NCI-H2196 treated with DMSO at 0.1 percent for 48 hours (cell line): ENCODE measurements at regions not wholly inside any gene's neighbourhood (a gene's known extent, or its start where the extent isn't known, plus 50 kb on each side); places are given as distances from the start of the nearest gene placed in this dataset.
"Not testable (repeated sequence)": the region's sequence is repeated elsewhere in the genome, so short reads cannot be mapped to it uniquely, and the experiment has no call there.

Source experiments
- DNase-seq: peaks from one replicate; lab custom pipeline; 2025; ENCODE audit not compliant: unreplicated experiment; lab: John Stamatoyannopoulos, UW

- DNase-seq = not testable (repeated sequence)
Measured at GRCh38 chr1:222470252-222470805, 77.6 kb downstream of the HHIPL2 start.

DNA sequence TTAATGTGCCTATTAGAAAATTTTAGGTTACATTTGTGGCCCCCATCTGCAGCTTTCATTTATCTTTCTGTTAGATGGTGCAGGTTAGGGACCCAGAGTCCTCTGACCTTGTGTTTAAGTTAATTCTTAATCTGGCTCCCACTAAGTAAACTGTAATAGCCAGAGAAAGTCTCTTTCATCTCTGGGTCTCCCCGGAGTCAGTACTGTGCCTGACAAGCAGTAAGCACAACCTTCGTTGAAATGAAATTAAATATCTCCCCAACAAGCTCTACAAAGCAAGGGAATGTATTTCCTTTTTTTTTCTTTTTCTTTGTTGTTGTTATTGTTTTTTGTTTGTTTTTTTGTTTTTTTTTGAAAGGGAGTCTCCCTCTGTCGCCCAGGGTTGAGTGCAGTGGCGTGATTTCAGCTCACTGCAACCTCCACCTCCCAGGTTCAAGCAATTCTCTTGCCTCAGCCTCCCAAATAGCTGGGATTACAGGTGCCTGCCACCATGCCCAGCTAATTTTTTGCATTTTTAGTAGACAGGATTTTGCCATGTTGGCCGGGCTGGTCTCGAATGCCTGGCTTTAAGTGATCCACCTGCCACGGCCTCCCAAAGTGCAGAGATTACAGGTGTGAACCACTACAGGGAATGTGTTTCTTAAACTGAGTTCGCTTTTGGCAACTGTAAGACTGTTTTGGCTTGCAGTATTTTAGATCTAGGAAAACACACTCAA is 81.6 kb downstream of the HHIPL2 start:
- no peak for DNase-seq

- peak; percentile 75 for DNase-seq
Measured at GRCh38 chr1:222465211-222466041, 82.5 kb downstream of the HHIPL2 start.

DNA sequence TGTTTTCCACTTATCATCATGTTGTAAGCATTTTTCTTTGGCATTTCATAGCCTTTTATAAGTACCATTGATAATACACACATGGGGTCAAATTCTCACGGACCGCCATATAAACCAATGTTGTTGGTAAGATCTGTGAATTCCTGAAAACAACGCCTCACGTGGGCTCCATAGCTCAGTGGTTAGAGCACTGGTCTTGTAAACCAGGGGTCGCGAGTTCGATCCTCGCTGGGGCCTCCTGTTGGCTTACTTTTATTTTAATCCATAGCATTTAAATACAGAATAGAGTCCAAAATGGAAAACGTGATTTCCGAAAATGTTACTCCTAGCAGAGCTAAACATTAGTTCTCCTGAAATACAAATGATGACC is 83.1 kb downstream of the HHIPL2 start:
- no peak for DNase-seq

- no peak for DNase-seq
Measured at GRCh38 chr1:222463059-222463730, 84.7 kb downstream of the HHIPL2 start.

- DNase-seq = no peak
Measured at GRCh38 chr1:222462601-222463000, 85.3 kb downstream of the HHIPL2 start.

DNA sequence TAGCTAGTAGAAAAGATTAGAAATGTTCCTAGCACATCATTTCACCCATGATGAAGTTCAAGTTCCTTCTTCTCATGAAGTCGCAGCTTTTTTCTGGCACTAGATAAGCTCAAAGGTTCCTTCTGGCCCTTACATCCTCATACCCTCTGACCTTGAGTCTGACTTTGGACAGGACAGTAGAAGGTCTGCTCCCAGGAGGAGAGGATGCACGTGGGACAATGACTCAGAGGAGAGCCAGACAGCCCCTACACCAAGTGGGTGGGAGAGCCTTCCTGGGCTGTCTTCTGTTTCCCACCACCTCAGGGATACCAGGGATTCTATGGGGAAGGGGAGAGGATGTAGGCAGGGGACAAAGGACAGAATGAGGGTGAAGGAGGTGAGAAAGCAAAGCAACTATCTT is 86.0 kb downstream of the HHIPL2 start:
- no peak for DNase-seq

DNA sequence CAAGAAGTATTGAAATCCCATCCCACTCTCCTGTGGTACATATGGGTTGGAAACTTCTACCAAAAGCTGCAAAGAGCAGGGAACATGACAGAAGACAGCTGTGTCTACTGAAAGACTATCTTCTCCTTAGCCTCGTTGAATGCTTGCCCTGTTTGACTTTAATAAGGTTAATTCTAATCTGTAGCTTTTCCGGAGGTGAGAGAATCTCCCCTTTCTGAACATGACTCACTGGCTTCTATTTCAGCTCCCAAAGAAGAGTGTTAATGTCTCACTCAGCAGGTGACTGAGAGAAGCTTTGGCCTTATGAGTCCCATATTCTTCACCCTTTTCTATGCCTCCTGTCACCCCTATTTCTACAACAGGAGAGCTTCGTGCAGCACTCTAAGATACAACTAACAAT is 88.3 kb downstream of the HHIPL2 start:
- DNase-seq = no peak

DNA sequence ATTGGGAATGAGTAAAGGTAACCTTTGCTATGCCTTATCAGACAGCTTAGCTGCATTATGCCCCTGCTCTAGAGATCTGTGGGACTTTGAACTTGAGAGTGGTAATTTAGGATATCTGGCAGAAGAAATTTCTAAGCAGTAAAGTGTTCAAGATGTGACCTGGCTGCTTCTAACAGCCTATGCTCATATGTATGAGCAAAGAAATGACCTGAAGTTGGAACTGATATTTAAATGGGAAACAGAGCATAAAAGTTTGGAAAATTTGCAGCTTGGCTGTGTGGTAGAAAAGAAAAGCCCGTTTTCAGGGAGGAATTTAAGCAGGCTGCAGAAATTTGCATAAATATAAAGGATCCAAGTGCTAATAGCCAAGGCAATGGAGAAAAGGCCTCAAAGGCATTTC is 90.4 kb downstream of the HHIPL2 start:
- no peak for DNase-seq

- DNase-seq = no peak
Measured at GRCh38 chr1:222457084-222457483, 90.8 kb downstream of the HHIPL2 start.

DNA sequence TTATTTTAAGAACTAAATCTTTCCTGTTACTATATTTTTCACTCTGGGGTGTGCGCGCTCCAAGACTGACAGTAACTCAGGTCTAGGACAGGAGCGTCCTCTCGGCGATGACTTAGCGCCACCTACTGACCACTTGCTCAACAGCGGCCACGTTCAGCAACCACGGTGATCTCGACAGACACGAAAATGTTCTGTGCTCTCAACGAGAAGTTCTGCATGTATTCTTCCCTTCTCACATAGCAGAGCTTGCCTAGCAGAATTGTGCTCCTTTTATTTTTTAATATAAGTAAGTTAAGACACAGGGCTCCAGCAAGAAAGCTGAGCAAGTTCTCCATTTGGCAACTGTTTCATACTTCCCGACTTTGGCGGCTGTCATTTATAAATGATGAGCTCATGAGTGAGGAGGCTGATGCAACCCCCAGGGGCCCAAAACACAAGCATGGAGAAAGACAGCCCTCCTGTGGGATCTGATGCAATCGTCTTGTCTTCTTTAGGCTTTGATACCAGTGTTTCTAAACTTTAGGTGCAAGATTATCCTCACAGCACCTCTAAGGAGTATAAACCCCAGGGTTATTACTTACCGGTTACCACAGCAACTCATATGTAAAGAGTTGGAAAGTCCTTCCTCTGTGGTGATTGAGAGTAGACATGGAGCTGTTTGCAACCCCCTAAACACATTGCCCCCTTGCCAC is 92.6 kb downstream of the HHIPL2 start:
- DNase-seq = peak; percentile 31

GRCh38 chr1:222454782-222455181 is 93.1 kb downstream of the HHIPL2 start:
- no peak for DNase-seq

DNA sequence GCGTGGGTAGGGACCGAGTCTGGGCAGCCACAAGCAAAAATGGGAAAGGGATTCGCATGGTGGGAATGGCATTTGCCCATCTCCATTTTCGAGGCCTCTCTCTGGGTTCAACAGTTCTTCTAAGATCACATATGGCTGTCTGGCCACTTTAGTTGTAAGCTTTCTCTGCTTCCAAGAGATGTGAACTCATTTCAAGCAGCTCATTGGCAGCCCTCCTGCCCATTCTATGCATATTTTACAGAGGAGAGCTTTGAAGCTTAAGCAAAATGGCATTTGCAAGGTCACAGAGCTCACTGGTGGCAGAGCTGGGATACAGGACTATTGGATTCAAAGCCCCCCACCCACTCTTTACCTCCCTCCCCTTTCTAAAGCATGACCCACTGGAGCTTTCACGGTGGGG is 93.7 kb downstream of the HHIPL2 start:
- DNase-seq = no peak

- no peak for DNase-seq
Measured at GRCh38 chr1:222452031-222452430, 95.9 kb downstream of the HHIPL2 start.

GRCh38 chr1:222443566-222443965 is 104.3 kb downstream of the HHIPL2 start:
- DNase-seq = no peak

- no peak for DNase-seq
Measured at GRCh38 chr1:222441066-222441465, 106.8 kb downstream of the HHIPL2 start.

GRCh38 chr1:222424826-222425225 is 123.1 kb downstream of the HHIPL2 start:
- no peak for DNase-seq

GRCh38 chr1:222421380-222421779 is 126.5 kb downstream of the HHIPL2 start:
- DNase-seq = no peak

GRCh38 chr1:222420633-222421032 is 127.3 kb downstream of the HHIPL2 start:
- DNase-seq = no peak

DNA sequence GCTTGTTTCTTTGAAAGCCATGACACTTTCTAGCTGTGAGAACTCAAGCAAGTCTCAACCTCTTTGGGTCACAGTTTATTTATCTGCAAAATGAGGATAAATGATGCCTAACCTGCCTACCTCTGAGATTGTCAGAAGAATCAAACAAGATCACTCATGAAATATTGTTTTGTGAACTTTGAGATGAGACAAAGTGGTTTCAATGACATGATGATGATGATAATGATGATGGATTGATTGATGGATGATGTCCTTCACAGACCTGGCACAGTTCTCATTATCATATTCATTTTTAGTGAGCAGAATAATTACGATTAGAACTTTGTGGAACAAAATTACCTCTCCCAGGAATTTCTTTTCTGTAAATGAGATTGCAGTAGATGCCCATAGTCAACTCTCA is 129.2 kb downstream of the HHIPL2 start:
- DNase-seq = no peak

GRCh38 chr1:222417264-222417663 is 130.6 kb downstream of the HHIPL2 start:
- no peak for DNase-seq
